ENCODE measurements at regions not wholly inside any gene's neighbourhood (a gene's known extent, or its start where the extent isn't known, plus 50 kb on each side); places are given as distances from the start of the nearest gene placed in this dataset.

GRCh38 chr11:127631974-127632373 is 631.4 kb upstream of the KIRREL3 start:
- TF ChIP-seq CTCF (IDR thresholded peaks at IDR 0.05) (no peak), POLR2AphosphoS5 (IDR thresholded peaks at IDR 0.05) (no peak), EP300 (IDR thresholded peaks at IDR 0.05) (no peak), POLR2A (IDR thresholded peaks at IDR 0.05; ENCODE audit: low read depth) (no peak)
